ENCODE measurements at regions not wholly inside any gene's neighbourhood (a gene's known extent, or its start where the extent isn't known, plus 50 kb on each side); places are given as distances from the start of the nearest gene placed in this dataset.

DNA sequence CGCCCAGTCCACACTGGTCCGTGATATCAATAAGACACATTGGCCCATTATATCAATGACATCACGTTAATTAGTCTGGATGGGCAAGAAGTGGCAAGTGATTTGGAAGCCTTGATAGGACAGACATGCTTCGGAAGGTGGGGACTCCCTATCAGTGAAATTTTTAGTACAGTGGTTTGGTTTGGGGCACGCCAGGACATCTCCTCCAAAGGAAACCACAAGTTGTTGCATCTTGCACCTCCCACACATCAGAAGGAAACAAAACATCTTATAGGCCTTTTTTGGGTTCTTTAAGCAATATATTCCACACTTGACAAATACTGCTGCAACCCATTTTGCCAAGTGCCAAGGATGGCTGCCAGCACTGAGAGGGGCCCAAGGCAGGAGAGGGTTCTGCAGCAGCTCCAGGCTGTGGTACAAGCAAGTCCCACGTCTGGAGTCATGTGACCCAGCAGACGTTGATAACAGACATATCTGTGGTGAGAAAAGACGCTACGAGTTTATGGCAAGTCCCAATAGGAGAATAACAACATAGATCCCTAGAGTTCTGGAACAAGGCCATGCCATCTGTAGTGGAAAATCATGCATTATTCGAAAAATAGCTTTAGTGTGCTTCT is 95.3 kb upstream of the DISP3 start:
- TF ChIP-seq, protein P1, sequence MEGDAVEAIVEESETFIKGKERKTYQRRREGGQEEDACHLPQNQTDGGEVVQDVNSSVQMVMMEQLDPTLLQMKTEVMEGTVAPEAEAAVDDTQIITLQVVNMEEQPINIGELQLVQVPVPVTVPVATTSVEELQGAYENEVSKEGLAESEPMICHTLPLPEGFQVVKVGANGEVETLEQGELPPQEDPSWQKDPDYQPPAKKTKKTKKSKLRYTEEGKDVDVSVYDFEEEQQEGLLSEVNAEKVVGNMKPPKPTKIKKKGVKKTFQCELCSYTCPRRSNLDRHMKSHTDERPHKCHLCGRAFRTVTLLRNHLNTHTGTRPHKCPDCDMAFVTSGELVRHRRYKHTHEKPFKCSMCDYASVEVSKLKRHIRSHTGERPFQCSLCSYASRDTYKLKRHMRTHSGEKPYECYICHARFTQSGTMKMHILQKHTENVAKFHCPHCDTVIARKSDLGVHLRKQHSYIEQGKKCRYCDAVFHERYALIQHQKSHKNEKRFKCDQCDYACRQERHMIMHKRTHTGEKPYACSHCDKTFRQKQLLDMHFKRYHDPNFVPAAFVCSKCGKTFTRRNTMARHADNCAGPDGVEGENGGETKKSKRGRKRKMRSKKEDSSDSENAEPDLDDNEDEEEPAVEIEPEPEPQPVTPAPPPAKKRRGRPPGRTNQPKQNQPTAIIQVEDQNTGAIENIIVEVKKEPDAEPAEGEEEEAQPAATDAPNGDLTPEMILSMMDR (IDR thresholded peaks at IDR 0.05) = no peak
- TF ChIP-seq POLR2AphosphoS5 (IDR thresholded peaks at IDR 0.05) = no peak
